ENCODE measurements at regions not wholly inside any gene's neighbourhood (a gene's known extent, or its start where the extent isn't known, plus 50 kb on each side); places are given as distances from the start of the nearest gene placed in this dataset.

DNA sequence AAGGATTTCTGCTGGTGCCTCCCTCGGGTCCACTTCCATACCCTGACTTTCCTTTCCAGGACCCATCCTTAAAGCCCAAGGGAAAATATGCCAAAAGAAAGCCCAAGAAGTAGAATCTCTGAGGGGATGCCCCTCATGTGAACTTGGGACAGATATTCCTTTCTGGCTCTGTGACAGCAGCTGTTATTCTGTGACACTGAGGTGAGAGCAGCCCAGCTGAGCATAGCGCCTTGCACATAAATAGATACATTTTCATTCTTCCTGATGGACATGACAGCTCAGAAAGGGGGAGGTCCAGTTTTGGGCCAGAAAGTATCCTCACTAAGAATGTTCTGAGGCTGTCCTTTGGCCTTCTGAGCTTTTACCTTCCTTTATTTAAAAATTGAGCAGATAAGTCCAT, 353.2 kb downstream of the SAMD5 start:
- in situ Hi-C loops (cut with MboI; ENCODE audit: low sequenced_read_pairs): no loop called here
- no peaks in the 10 kb centered on the region for H3K36me3 ChIP-seq (replicated peaks)
- H3K4me3 ChIP-seq: no peak overlapping the region
- no peak for DNase-seq (ENCODE audit: low spot score in 2 of 2)
- peaks cover 8% of the 10 kb centered on the region; the same call in 1 of the 2 replicates for H3K27me3 ChIP-seq (ENCODE audit: low read depth)
- H3K4me1 ChIP-seq: no peaks in the 10 kb centered on the region
- H3K9me3 ChIP-seq: no peaks in the 10 kb centered on the region

DNA sequence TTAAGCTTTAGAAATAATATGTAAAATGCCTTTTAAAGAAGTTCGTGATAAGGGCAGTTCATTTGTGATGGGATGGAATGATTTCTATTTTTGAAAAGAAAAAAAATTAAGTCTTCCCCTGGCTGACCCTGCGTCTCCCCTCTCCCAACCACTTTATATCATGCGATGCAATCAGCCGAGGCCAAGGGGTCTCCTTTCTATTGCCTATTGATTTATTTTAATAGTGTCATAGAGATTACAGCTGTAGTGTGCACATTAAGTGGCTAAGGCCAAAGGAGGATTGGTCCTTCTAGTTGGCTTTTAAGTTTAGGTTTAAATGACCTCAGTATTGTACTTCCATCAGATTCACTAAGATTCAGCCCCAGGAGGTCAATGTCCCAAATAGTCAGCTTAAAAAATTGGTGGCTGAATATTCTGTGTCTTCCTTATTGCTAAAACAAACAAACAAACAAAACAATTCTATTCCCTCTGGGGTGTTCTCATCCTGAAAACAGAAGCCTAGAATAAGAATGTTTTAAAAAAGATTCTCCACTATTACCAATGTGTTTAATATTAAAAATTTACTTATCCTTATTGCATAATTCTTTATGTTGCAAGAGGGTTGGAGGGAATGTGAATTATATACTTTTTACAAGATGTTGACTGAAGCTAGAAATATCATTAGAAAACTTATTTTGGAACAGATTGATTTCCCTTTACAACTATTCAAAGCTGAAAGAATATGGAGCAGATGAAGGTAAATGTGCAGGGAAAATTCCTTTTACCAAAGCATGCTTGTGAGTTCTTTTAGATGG, 359.1 kb downstream of the SAMD5 start:
- Histone ChIP-seq H3K4me3 (no peak overlapping the region), H3K9me3 (no peaks in the 10 kb centered on the region), H3K36me3 (replicated peaks) (no peaks in the 10 kb centered on the region), H3K4me1 (no peaks in the 10 kb centered on the region), H3K27me3 (ENCODE audit: low read depth) (peaks cover 22% of the 10 kb centered on the region)
- DNase-seq (ENCODE audit: low spot score in 2 of 2): no peak
- in situ Hi-C loops (cut with MboI; ENCODE audit: low sequenced_read_pairs): no loop called here

DNA sequence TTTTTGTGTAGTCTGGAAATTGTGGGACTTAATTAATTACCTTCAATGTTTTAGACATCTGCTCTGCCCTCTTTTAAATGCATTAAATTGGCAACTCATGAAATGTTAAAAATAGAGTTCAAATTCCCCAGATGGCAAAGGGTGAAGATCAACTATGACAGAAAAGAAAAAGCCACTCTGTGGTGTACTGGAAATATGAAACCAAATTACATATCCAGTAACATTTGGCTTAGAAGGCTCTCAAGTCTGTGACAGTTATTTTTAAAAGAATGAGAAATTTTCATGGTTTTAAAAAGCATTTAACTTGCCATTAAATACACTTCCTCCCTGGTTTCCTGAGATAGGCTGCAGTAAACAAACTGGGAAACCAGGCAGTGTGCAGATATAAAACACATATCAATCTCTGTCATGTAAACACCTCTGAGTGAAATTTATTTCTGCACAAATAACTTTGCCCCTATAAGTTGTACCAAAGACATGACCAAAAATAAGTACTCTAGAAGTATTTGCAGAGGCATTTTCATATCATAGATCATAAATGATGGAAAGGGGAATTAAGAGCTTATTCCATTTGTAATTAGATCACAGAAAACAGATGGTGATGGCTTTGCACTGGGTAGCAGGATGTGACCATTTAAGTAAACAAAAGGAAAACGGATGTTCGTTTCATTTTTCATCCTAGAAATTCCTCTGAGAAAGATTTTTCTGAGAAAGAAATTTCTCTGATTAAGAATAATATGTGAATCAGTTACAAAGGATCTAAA, 360.1 kb downstream of the SAMD5 start:
- in situ Hi-C loops (cut with MboI; ENCODE audit: low sequenced_read_pairs): no loop called here

DNA sequence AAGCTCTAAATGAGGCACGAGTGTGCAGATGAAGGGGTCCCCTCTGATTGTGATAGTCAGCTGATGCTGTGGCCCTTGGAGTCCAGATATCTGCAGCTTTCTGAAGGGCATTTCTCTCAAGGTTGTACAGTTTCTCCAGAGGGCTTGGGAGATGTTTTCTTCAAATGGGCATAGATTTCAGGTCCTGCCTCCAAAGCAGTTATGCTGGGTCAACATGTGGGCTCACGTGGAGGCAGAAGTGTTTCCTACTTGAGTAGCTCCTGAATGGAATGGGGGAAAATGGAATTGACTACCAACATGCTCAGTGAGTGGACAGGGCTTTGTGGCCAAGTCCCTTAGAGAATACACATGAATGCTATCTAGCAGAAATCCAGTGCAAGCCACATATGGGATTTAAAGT, 360.7 kb downstream of the SAMD5 start:
- Histone ChIP-seq H3K9me3 (no peaks in the 10 kb centered on the region), H3K4me3 (no peak overlapping the region)
- no peak for DNase-seq (ENCODE audit: low spot score in 2 of 2)

More for the DNA sequence above, 360.1 kb downstream of the SAMD5 start:
- Histone ChIP-seq H3K27me3 (ENCODE audit: low read depth) (peaks cover 22% of the 10 kb centered on the region), H3K4me1 (no peaks in the 10 kb centered on the region), H3K4me3 (no peak overlapping the region), H3K9me3 (no peaks in the 10 kb centered on the region), H3K36me3 (replicated peaks) (no peaks in the 10 kb centered on the region)
- DNase-seq (ENCODE audit: low spot score in 2 of 2): no peak

DNA sequence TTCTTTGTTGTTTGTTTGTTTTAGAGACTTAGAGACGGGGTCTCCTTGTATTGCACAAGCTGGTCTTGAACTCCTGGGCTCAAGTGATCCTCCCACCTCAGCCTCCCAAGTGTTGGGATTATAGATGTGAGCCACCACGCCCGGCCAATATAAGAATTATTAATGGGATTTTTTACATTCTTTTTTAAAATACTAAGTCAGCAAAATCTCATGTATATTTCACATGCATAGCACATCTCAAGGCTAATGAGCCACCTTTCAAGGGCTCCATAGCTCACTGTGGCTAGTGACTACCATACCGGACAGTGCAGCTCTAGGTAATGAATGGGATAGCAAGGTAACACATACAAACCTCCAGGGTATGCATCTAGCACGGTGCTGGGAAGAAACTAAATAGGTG, 361.4 kb downstream of the SAMD5 start:
- no peaks in the 10 kb centered on the region for H3K36me3 ChIP-seq (replicated peaks)
- peaks cover 24% of the 10 kb centered on the region for H3K27me3 ChIP-seq (ENCODE audit: low read depth)
- no peak for DNase-seq (ENCODE audit: low spot score in 2 of 2)
- no peaks in the 10 kb centered on the region for H3K4me1 ChIP-seq
- in situ Hi-C loops (cut with MboI; ENCODE audit: low sequenced_read_pairs): no loop called here
- H3K4me3 ChIP-seq: no peak overlapping the region
- H3K9me3 ChIP-seq: no peaks in the 10 kb centered on the region

More for the DNA sequence above, 360.7 kb downstream of the SAMD5 start:
- H3K36me3 ChIP-seq (replicated peaks): no peaks in the 10 kb centered on the region
- H3K4me1 ChIP-seq: no peaks in the 10 kb centered on the region
- peaks cover 22% of the 10 kb centered on the region for H3K27me3 ChIP-seq (ENCODE audit: low read depth)
- in situ Hi-C loops (cut with MboI; ENCODE audit: low sequenced_read_pairs): no loop called here

DNA sequence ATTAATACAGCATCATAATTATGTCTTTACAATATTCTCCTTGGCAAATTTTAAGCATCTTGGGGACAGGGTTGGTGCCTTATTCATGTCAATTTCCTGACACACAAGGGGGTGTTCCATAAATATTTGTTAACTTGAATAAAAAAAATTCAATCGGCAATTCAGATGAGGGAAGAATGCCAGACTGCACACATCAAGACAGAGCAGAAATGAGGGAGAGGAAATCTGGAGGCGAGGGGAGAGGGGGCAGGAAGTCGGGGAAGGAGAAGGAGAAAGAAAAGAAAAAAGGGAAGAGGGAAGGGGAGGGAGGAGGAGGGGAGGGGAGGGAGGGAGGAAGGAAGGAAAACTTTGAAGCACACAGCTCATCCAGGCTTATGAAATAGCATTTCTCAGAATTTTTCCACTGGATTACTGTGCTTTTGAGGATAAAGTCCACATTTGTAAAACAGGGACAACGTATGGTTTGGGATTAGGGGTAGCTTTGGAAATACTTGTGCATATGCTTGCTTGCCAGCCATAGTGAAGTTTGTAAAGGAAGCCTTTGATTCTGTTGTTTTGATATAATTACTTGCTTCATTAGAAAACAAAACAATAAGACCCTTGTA, 362.1 kb downstream of the SAMD5 start:
- Histone ChIP-seq H3K36me3 (replicated peaks) (no peaks in the 10 kb centered on the region), H3K27me3 (ENCODE audit: low read depth) (peaks cover 17% of the 10 kb centered on the region), H3K9me3 (no peaks in the 10 kb centered on the region), H3K4me3 (no peak overlapping the region), H3K4me1 (no peaks in the 10 kb centered on the region)
- DNase-seq (ENCODE audit: low spot score in 2 of 2): no peak
- in situ Hi-C loops (cut with MboI; ENCODE audit: low sequenced_read_pairs): no loop called here

DNA sequence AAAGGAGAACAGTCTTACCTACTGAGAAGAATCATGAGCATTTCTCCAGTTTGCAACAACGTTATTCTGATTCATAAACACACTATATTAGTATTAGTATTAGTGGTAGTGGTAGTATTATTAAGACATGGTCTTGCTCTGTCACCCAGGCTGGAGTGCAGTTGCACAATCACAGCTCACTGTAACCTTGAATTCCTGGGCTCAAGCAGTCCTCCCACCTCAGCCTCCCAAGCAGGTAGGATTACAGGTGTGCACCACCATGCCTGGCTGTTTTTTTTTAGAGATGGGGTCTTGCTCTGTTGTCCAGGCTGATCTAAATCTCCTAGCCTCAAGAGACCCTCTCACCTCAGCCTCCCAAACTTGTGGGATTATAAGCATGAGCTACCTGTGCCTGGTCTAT, 363.5 kb downstream of the SAMD5 start:
- H3K36me3 ChIP-seq (replicated peaks): no peaks in the 10 kb centered on the region
- no peaks in the 10 kb centered on the region for H3K9me3 ChIP-seq
- in situ Hi-C loops (cut with MboI; ENCODE audit: low sequenced_read_pairs): no loop called here
- DNase-seq (ENCODE audit: low spot score in 2 of 2): no peak
- H3K4me3 ChIP-seq: no peak overlapping the region
- no peaks in the 10 kb centered on the region for H3K4me1 ChIP-seq
- H3K27me3 ChIP-seq (ENCODE audit: low read depth): peaks cover 14% of the 10 kb centered on the region

DNA sequence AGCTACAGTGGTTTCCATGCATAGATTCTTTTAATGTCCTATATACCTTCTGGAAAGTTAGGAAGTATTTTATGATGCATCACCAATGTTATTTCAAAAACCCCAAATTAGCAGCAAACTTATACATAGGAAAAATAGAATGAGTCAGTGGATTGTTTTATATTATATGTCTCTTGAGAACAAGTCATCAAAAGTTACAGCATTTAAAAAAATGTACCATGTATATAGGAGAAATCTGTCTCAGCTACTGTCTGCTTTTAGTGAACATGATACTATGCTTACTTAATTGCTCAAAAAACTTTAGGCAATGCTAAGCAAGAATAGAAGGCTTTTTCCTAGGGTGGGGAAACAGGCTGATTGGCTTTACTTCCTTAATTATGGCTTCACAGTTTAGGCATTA, 365.3 kb downstream of the SAMD5 start:
- DNase-seq (ENCODE audit: low spot score in 2 of 2): no peak
- Histone ChIP-seq H3K4me1 (no peaks in the 10 kb centered on the region), H3K36me3 (replicated peaks) (no peaks in the 10 kb centered on the region), H3K27me3 (ENCODE audit: low read depth) (peaks cover 12% of the 10 kb centered on the region), H3K4me3 (no peak overlapping the region), H3K9me3 (no peaks in the 10 kb centered on the region)
- in situ Hi-C loops (cut with MboI; ENCODE audit: low sequenced_read_pairs): no loop called here

DNA sequence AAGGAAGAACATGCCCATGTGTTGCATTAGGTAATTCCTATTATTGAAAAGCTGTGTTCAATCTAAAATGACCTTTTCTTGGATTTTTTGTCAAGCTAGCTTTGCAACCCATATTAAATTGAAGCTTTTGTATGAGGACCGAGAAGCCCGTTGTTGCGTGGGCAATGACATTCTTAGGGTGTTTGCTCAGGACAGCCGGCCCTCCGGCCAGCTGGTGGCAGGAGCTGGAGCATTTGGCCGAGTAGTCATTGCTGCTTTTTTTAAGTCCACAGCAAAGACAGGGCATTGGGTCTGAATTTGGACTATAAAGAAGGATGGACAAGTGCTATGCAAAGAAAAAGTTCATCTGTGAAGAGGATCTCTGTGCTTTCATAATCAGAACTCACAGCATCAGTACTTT, 365.8 kb downstream of the SAMD5 start:
- Histone ChIP-seq H3K27me3 (ENCODE audit: low read depth) (peaks cover 8% of the 10 kb centered on the region), H3K36me3 (replicated peaks) (no peaks in the 10 kb centered on the region), H3K4me3 (no peak overlapping the region), H3K4me1 (no peaks in the 10 kb centered on the region), H3K9me3 (no peaks in the 10 kb centered on the region)
- in situ Hi-C loops (cut with MboI; ENCODE audit: low sequenced_read_pairs): no loop called here
- no peak for DNase-seq (ENCODE audit: low spot score in 2 of 2)

DNA sequence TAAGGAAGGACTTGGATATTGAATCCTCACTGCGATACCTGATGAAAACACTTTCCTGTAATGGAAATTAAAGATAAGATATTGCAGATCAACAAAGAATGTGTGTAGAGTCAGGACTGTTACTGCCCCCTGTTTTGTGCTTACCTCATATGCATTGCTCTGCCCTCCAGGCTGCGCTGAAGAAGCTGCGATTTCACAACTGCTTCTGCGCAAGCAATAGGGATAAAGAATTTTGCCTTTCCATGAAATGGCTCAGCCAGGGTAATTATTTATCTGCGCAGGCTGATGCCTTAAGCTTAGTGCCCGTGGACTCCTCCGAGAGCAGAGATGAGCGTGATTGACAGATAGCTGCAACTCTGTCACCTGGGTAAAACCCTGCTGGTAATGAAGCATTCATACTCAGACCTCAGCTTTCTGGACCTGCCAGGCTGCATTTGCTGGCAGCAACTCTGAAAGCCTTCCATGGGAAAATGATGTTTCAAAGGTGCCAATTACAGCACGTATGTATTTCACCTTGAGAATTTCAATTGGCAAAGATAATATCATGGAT, 370.6 kb downstream of the SAMD5 start:
- H3K4me3 ChIP-seq: no peak overlapping the region
- in situ Hi-C loops (cut with MboI; ENCODE audit: low sequenced_read_pairs): no loop called here
- no peaks in the 10 kb centered on the region for H3K4me1 ChIP-seq
- H3K9me3 ChIP-seq: no peaks in the 10 kb centered on the region
- H3K36me3 ChIP-seq (replicated peaks): no peaks in the 10 kb centered on the region
- DNase-seq (ENCODE audit: low spot score in 2 of 2): no peak
- 0 out of 2 replicates have a peak, but pooled peaks cover 2% of the 10 kb centered on the region for H3K27me3 ChIP-seq (ENCODE audit: low read depth)

DNA sequence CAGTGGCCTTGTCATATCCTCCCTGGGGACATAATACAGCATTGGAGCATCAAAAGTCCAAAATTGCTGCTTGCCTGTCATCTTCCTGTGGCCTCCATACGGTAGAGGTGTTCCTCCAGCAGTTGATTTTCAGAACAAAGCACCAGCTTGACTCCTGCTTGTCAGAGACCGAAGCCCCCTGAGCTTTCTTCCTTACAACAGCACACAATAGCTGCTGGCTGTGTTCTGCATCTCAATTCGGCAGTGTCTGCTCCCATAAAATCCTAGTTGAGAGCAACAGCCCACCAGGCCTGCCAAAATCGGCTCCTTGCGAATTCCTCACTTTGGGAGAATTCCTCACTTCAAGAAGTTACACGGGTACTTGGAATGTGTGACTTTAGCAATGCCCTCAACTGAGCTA, 372.9 kb downstream of the SAMD5 start:
- no peak for DNase-seq (ENCODE audit: low spot score in 2 of 2)
- no peaks in the 10 kb centered on the region for H3K4me1 ChIP-seq
- no peaks in the 10 kb centered on the region for H3K36me3 ChIP-seq (replicated peaks)
- no peaks in the 10 kb centered on the region for H3K9me3 ChIP-seq
- H3K4me3 ChIP-seq: no peak overlapping the region
- in situ Hi-C loops (cut with MboI; ENCODE audit: low sequenced_read_pairs): no loop called here
- 0 out of 2 replicates have a peak, but pooled peaks cover 3% of the 10 kb centered on the region for H3K27me3 ChIP-seq (ENCODE audit: low read depth)

DNA sequence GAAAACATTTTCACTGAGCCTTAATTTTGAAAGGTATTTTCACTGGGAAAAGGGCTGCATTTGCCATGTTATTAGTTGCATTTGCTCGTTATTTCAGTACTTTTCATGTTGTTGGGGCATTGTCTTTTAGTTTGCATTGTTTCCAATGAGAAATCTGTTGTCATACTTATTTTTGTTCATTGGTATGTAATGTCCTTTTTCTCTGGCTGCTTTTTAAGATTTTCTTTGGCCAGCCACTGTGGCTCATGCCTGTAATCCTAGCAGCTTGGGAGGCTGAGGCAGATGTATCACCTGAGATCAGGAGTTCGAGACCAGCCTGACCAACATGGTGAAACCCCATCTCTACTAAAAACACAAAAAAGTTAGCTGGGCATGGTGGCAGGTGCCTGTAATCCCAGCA, 379.9 kb downstream of the SAMD5 start:
- no peaks in the 10 kb centered on the region for H3K36me3 ChIP-seq (replicated peaks)
- in situ Hi-C loops (cut with MboI; ENCODE audit: low sequenced_read_pairs): no loop called here
- DNase-seq (ENCODE audit: low spot score in 2 of 2): no peak

DNA sequence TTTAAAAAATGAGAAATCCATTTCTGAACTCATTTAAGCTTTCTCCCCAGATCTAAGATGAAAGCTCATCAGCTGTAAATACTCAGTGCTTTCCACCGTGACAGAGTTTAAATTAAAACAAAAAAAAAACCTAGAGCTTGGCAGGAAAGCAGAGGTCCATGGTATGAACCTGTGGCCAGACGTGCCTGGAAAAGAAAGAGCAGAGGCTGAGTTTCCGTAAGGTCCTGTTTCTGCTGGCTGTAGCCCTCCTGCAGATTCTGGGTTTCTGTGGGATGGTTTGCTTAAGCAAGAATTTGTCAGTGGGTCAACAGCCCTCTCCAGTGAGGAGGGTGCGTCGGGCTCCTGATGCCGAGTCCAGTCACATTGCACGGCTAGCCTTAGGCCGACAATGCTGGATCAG, 383.2 kb downstream of the SAMD5 start:
- DNase-seq (ENCODE audit: low spot score in 2 of 2): no peak
- Histone ChIP-seq H3K9me3 (no peaks in the 10 kb centered on the region), H3K4me1 (no peaks in the 10 kb centered on the region; the same call in 1 of the 2 replicates), H3K4me3 (no peak overlapping the region), H3K27me3 (ENCODE audit: low read depth) (peaks cover 8% of the 10 kb centered on the region), H3K36me3 (replicated peaks) (no peaks in the 10 kb centered on the region)
- in situ Hi-C loops (cut with MboI; ENCODE audit: low sequenced_read_pairs): no loop called here

More for the DNA sequence above, 379.9 kb downstream of the SAMD5 start:
- Histone ChIP-seq H3K9me3 (no peaks in the 10 kb centered on the region), H3K27me3 (ENCODE audit: low read depth) (peaks cover 8% of the 10 kb centered on the region), H3K4me3 (no peak overlapping the region), H3K4me1 (no peaks in the 10 kb centered on the region; the same call in 1 of the 2 replicates)

DNA sequence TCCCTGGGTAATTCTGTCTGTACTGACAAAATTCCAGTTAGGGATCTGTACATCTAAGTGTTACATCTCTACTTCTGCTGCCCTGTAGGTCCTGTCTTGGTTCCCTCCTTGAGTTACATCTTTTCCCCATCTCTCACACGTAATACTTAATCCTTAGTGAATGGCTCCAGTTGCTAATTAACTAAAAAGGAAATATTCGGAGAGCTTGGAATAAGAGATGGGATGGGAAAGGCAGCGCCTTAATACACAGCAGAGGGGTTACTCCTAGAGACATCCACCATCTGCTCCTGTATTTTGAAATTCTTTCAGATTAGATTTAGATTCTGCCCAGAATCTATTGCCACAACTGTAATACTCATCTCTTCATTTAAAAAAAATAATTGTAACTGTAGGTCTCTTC, 384.0 kb downstream of the SAMD5 start:
- no peak for DNase-seq (ENCODE audit: low spot score in 2 of 2)
- in situ Hi-C loops (cut with MboI; ENCODE audit: low sequenced_read_pairs): no loop called here
- Histone ChIP-seq H3K9me3 (no peaks in the 10 kb centered on the region), H3K27me3 (ENCODE audit: low read depth) (peaks cover 8% of the 10 kb centered on the region), H3K4me3 (no peak overlapping the region), H3K36me3 (replicated peaks) (no peaks in the 10 kb centered on the region), H3K4me1 (no peaks in the 10 kb centered on the region; the same call in 1 of the 2 replicates)
